ENCODE measurements at regions not wholly inside any gene's neighbourhood (a gene's known extent, or its start where the extent isn't known, plus 50 kb on each side); places are given as distances from the start of the nearest gene placed in this dataset.

GRCh38 chr4:26131711-26132110 lies 189.1 kb upstream of the RBPJ start (continued):
- TF ChIP-seq ZNF592 (IDR thresholded peaks at IDR 0.05) (no peak), ZNF24 (IDR thresholded peaks at IDR 0.05) (no peak), YY1 (IDR thresholded peaks at IDR 0.05; ENCODE audit: low read depth, low read length) (0 out of 2 replicates have a peak, but pooled peaks have one; percentile 36), LARP7 (IDR thresholded peaks at IDR 0.05) (no peak), NR2C1 (IDR thresholded peaks at IDR 0.05) (no peak), ASH2L (IDR thresholded peaks at IDR 0.05; ENCODE audit: borderline replicate concordance, low read depth) (no peak), REST (IDR thresholded peaks at IDR 0.05; ENCODE audit: low read depth, low read length) (no peak), EED (IDR thresholded peaks at IDR 0.05; ENCODE audit: low read depth) (peak; percentile 97), KAT2A (conservative IDR thresholded peaks at IDR 0.05; ENCODE audit: control insufficient read depth, low read depth, low read length) (no peak), TCF12 (IDR thresholded peaks at IDR 0.05; ENCODE audit: low read depth, low read length) (0 out of 2 replicates have a peak, but pooled peaks have one; percentile 46), MLLT1 (IDR thresholded peaks at IDR 0.05) (peak; percentile 69), CREB1 (IDR thresholded peaks at IDR 0.05; ENCODE audit: low read depth) (peak; percentile 54; the same call in 1 of the 2 replicates), BMI1 (IDR thresholded peaks at IDR 0.05; ENCODE audit: borderline replicate concordance) (no peak), NR2F1 (conservative IDR thresholded peaks at IDR 0.05) (peak; percentile 79), NKRF (conservative IDR thresholded peaks at IDR 0.05) (no peak), ZNF622 (IDR thresholded peaks at IDR 0.05) (no peak), KDM1A (IDR thresholded peaks at IDR 0.05; ENCODE audit: borderline replicate concordance) (no peak), SMAD5 (IDR thresholded peaks at IDR 0.05; ENCODE audit: low read depth) (no peak), PKNOX1 (IDR thresholded peaks at IDR 0.05) (peak; percentile 71), EGR1 (IDR thresholded peaks at IDR 0.05; ENCODE audit: borderline replicate concordance in 1 of 2, low read depth in 2 of 2, low read length in 2 of 2) (no peak; a peak in 1 of 3 replicates)
